KMS-11 (cell line): ENCODE measurements at regions not wholly inside any gene's neighbourhood (a gene's known extent, or its start where the extent isn't known, plus 50 kb on each side); places are given as distances from the start of the nearest gene placed in this dataset.

Experiments
- H2AFZ ChIP-seq: fragments of 200-600 bp; sonication (generic); 2 replicates; pipeline ENCODE4 v1.6.1; 2016; ENCODE audit warnings: antibody characterized with exemption, mixed run types, low read depth
- H3K27ac ChIP-seq: fragments of 200-600 bp; sonication (generic); 2 replicates; pipeline ENCODE4 v1.6.1; 2016; ENCODE audit warnings: mild to moderate bottlenecking, mixed run types
- H3K27me3 ChIP-seq: fragments of 200-600 bp; sonication (generic); 2 replicates; pipeline ENCODE4 v1.6.1; 2017; ENCODE audit warnings: mild to moderate bottlenecking, low read depth, mixed run types, moderate library complexity; ENCODE audit not compliant: insufficient read depth
- H3K36me3 ChIP-seq: fragments of 200-600 bp; sonication (generic); 2 replicates; pipeline ENCODE4 v1.6.1; 2017; ENCODE audit warnings: mild to moderate bottlenecking, mixed run types; ENCODE audit not compliant: insufficient read depth
- H3K4me1 ChIP-seq: fragments of 200-600 bp; sonication (generic); 2 replicates; pipeline ENCODE4 v1.6.1; 2016; ENCODE audit warnings: mild to moderate bottlenecking, low read depth, mixed run types; ENCODE audit not compliant: poor library complexity, severe bottlenecking
- H3K4me2 ChIP-seq: fragments of 200-600 bp; sonication (generic); 2 replicates; pipeline ENCODE4 v1.7.0; 2016; ENCODE audit warnings: mild to moderate bottlenecking, mixed run types
- H3K4me3 ChIP-seq: fragments of 200-600 bp; sonication (generic); IDR thresholded peaks from 2 replicates; pipeline ENCODE4 v1.6.1; 2017; ENCODE audit warnings: low read depth, low read length, mixed read lengths; ENCODE audit not compliant: insufficient read depth
- H3K79me2 ChIP-seq: fragments of 200-600 bp; sonication (generic); 2 replicates; pipeline ENCODE4 v1.6.1; 2016; ENCODE audit warnings: low read depth, mixed run types; ENCODE audit not compliant: insufficient read depth
- H3K9ac ChIP-seq: fragments of 200-600 bp; sonication (generic); 2 replicates; pipeline ENCODE4 v1.6.1; 2016; ENCODE audit warnings: mild to moderate bottlenecking, mixed run types
- H4K20me1 ChIP-seq: fragments of 200-600 bp; sonication (generic); 2 replicates; pipeline ENCODE4 v1.6.1; 2016; ENCODE audit warnings: mild to moderate bottlenecking, mixed run types; ENCODE audit not compliant: insufficient read depth
- CTCF ChIP-seq: fragments of 200-600 bp; sonication (generic); conservative IDR thresholded peaks from 2 replicates; pipeline ENCODE4 v1.6.1; 2017; ENCODE audit warnings: low read depth, mild to moderate bottlenecking, antibody characterized with exemption, low read length, moderate library complexity, mixed read lengths

GRCh38 chr10:128306535-128306934 lies 180.3 kb upstream of the MKI67 start:
- no peaks in the 10 kb centered on the region for H4K20me1 ChIP-seq
- no peaks in the 10 kb centered on the region for H3K27me3 ChIP-seq
- H3K9ac ChIP-seq, result no peak overlapping the region
- no peak for TF ChIP-seq CTCF
- no peaks in the 10 kb centered on the region for H3K79me2 ChIP-seq
- H3K4me1 ChIP-seq, result no peaks in the 10 kb centered on the region
- no peaks in the 10 kb centered on the region for H3K36me3 ChIP-seq
- no peak overlapping the region for H2AFZ ChIP-seq
- H3K27ac ChIP-seq, result no peak overlapping the region
- no peak overlapping the region for H3K4me2 ChIP-seq
- no peak overlapping the region for H3K4me3 ChIP-seq

- H3K9ac ChIP-seq, result no peak overlapping the region
- H3K27me3 ChIP-seq, result no peaks in the 10 kb centered on the region
- no peaks in the 10 kb centered on the region for H3K79me2 ChIP-seq
- no peaks in the 10 kb centered on the region for H4K20me1 ChIP-seq
- TF ChIP-seq CTCF, result no peak
- H2AFZ ChIP-seq, result no peak overlapping the region
- no peak overlapping the region for H3K27ac ChIP-seq
- H3K4me3 ChIP-seq, result no peak overlapping the region
- H3K4me1 ChIP-seq, result no peaks in the 10 kb centered on the region
- no peaks in the 10 kb centered on the region for H3K36me3 ChIP-seq
- no peak overlapping the region for H3K4me2 ChIP-seq
These were observed 180.7 kb upstream of the MKI67 start for GRCh38 chr10:128306966-128307365.

GRCh38 chr10:128307820-128308219 lies 181.6 kb upstream of the MKI67 start:
- no peak overlapping the region for H3K9ac ChIP-seq
- no peak for TF ChIP-seq CTCF

GRCh38 chr10:128310971-128311658 lies 184.9 kb upstream of the MKI67 start:
- Histone ChIP-seq H3K4me1 (no peaks in the 10 kb centered on the region), H3K27me3 (no peaks in the 10 kb centered on the region), H4K20me1 (no peaks in the 10 kb centered on the region), H2AFZ (no peak overlapping the region), H3K4me2 (no peak overlapping the region), H3K79me2 (no peaks in the 10 kb centered on the region), H3K36me3 (no peaks in the 10 kb centered on the region), H3K9ac (no peak overlapping the region), H3K27ac (no peak overlapping the region), H3K4me3 (no peak overlapping the region)
- no peak for TF ChIP-seq CTCF

More at GRCh38 chr10:128307820-128308219, 181.6 kb upstream of the MKI67 start:
- Histone ChIP-seq H3K79me2 (no peaks in the 10 kb centered on the region), H3K4me1 (no peaks in the 10 kb centered on the region), H3K36me3 (no peaks in the 10 kb centered on the region), H3K4me2 (no peak overlapping the region), H2AFZ (no peak overlapping the region), H3K27me3 (no peaks in the 10 kb centered on the region), H4K20me1 (no peaks in the 10 kb centered on the region), H3K4me3 (no peak overlapping the region), H3K27ac (no peak overlapping the region)
